GM06990 (cell line): ENCODE measurements at regions not wholly inside any gene's neighbourhood (a gene's known extent, or its start where the extent isn't known, plus 50 kb on each side); places are given as distances from the start of the nearest gene placed in this dataset.

ENCODE experiments used
- DNase-seq: peaks from one replicate; pipeline ENCODE4 v3.0.0-alpha.2; 2011; ENCODE audit not compliant: insufficient read length; ENCODE audit errors: extremely low read depth
- H3K27me3 ChIP-seq: replicated peaks from 2 replicates; pipeline ENCODE4 v1.6.0; 2011; ENCODE audit warnings: low read length; ENCODE audit not compliant: control insufficient read depth, insufficient read depth
- H3K36me3 ChIP-seq: 2 replicates; pipeline ENCODE4 v1.5.1; 2011; ENCODE audit warnings: low read length; ENCODE audit not compliant: control insufficient read depth, insufficient read depth
- H3K4me3 ChIP-seq: replicated peaks from 2 replicates; pipeline ENCODE4 v1.5.1; 2011; ENCODE audit warnings: low read depth, mild to moderate bottlenecking, control low read depth, low read length
- CTCF ChIP-seq: IDR thresholded peaks from 2 replicates; pipeline ENCODE4 v1.5.1; 2011; ENCODE audit warnings: low read length, control low read depth, mild to moderate bottlenecking, inconsistent platforms; ENCODE audit not compliant: insufficient read depth, poor library complexity, severe bottlenecking

- Histone ChIP-seq H3K4me3 (no peak overlapping the region), H3K36me3 (no peaks in the 10 kb centered on the region), H3K27me3 (no peaks in the 10 kb centered on the region; the same call in 1 of the 2 replicates)
- no peak for DNase-seq
- no peak for TF ChIP-seq CTCF
Observed at GRCh38 chr10:78923647-78924318, 145.0 kb upstream of the ZMIZ1 start.

- no peak for DNase-seq
- no peak overlapping the region for H3K4me3 ChIP-seq
- no peaks in the 10 kb centered on the region; the same call in 1 of the 2 replicates for H3K27me3 ChIP-seq
- H3K36me3 ChIP-seq: no peaks in the 10 kb centered on the region
- TF ChIP-seq CTCF: no peak
Observed at GRCh38 chr10:78924319-78925003, 144.3 kb upstream of the ZMIZ1 start.

GRCh38 chr10:78925275-78925674, 143.5 kb upstream of the ZMIZ1 start:
- no peak for TF ChIP-seq CTCF
- Histone ChIP-seq H3K36me3 (no peaks in the 10 kb centered on the region), H3K27me3 (no peaks in the 10 kb centered on the region; the same call in 1 of the 2 replicates), H3K4me3 (no peak overlapping the region)
- no peak for DNase-seq

- no peak overlapping the region for H3K4me3 ChIP-seq
Observed at GRCh38 chr10:78925800-78926319, 142.9 kb upstream of the ZMIZ1 start.

GRCh38 chr10:78927257-78927995, 141.3 kb upstream of the ZMIZ1 start:
- Histone ChIP-seq H3K27me3 (no peaks in the 10 kb centered on the region; the same call in none of the 2 replicates), H3K4me3 (no peak overlapping the region), H3K36me3 (no peaks in the 10 kb centered on the region)
- DNase-seq: no peak
- TF ChIP-seq CTCF: no peak

More at GRCh38 chr10:78925800-78926319, 142.9 kb upstream of the ZMIZ1 start:
- no peak for TF ChIP-seq CTCF
- H3K27me3 ChIP-seq: no peaks in the 10 kb centered on the region; the same call in 1 of the 2 replicates
- no peaks in the 10 kb centered on the region for H3K36me3 ChIP-seq
- no peak for DNase-seq
